Kasumi-1 (cell line): ENCODE measurements at regions not wholly inside any gene's neighbourhood (a gene's known extent, or its start where the extent isn't known, plus 50 kb on each side); places are given as distances from the start of the nearest gene placed in this dataset.

Source experiments
- DNase-seq, 2 experiments: peaks; one replicate each; lab custom pipeline; 2025; lab: John Stamatoyannopoulos, UW

DNA sequence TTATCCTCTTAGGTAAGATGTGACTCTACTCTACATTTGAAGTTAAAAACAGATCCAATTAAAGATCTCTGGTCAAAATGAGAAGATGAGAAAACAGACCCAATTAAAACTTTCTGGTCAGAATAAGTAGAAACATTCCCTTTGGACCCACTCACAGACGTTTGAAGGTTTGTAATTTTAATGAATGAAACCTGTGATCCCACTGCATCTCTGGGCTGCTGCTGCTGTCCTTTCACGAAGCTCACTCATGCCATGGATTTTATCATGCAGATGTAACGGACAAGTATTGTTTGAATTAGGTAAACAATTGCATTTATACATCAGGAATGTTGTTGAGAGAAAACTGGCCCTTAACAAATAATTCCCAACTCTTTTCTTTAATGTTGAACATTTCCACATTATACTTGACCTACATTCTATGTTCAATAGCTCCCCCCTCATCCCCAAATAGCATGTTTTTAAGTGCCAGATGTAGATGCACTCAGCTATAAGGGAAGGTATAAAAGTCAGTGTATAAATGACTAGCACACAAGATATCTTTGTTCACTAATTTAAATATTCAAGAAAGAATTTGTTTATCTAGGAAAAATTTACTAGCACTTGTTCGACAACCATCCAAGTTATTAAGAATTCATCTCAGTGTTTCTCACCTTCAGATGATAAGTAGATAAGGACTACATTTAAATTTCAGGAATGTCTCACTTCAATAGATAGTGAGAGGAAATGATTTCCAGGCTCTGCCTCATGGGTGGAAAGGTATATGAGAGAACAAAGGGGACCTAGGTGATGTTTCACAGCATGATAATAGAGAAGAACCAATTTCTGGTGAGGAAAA is 202.3 kb upstream of the LMNTD1 start:
- no peak for DNase-seq

DNA sequence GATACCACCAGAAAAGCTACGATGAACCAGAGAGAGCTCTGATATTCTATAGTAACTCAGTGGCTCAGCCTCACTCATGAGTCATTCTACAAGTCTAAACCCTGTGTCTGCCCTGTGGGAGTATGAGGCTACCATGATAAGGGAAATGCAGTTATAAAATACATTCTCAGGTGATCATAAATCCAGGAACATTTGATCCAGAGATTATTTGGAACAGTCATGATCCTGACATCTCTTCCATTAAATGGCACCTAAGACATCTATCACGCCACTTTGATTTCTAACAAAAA is 202.6 kb upstream of the RASSF8 start:
- no peak for DNase-seq

- DNase-seq: no peak
Observed at GRCh38 chr12:25757037-25757665, 201.3 kb upstream of the RASSF8 start.

DNA sequence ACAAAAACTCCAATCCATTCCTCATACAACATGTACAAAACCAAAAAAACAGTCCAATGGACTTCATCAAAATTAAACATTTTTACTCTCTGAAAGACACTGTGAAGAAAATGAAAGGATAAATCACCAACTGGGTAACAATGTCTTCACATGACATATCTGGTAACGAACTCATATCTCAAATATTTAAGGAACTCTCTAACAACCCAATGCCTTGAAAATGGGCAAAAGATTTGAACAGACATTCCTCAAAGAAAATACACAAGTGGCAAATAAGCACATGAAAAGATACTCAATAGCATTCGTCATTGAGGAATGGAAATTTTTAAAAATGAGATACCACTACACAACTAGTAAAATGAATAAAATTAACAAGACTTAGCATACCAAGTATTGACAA is 198.7 kb upstream of the RASSF8 start:
- no peak for DNase-seq

GRCh38 chr12:25761356-25761755 is 197.1 kb upstream of the RASSF8 start:
- no peak for DNase-seq

DNA sequence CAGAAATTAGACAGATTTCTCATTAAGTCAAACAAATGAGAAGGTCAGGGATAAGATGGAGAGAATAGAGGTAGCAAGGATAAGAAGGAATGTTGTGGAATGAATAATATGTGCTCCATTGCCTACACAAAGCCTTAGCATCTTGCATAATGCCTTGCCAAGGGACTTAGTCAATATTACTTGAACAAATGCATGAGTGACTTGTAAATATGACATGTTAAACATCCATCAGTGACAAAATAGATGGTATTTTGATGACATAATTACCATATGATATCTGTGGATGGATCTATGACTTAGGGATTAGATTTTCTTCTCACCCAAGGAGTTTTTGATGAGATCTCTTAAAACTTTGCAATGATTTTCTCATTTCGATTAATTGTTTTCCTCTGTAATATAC is 194.1 kb upstream of the RASSF8 start:
- no peak for DNase-seq

- DNase-seq: no peak
Observed at GRCh38 chr12:25764892-25765291, 193.6 kb upstream of the RASSF8 start.

- no peak for DNase-seq
Observed at GRCh38 chr12:25767606-25768005, 190.9 kb upstream of the RASSF8 start.

DNA sequence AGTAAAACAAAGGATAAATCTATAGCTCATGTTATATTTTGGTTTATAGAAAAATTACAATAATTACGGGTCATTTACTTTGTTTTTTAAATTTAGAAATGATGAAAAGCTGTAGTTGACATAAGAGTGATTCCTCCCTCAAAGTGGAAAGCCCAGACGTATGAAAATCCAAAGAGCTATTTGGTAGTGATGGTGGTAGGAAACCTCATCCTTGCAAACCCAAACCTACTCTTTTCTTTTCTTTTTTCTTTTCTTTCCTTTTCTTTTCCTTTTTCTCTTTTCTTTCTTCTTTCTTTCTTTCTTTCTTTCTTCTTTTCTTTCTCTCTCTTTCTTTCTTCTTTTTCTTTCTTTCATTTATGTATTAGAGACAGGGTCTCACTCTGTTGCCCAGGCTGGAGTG is 190.3 kb upstream of the RASSF8 start:
- no peak for DNase-seq

DNA sequence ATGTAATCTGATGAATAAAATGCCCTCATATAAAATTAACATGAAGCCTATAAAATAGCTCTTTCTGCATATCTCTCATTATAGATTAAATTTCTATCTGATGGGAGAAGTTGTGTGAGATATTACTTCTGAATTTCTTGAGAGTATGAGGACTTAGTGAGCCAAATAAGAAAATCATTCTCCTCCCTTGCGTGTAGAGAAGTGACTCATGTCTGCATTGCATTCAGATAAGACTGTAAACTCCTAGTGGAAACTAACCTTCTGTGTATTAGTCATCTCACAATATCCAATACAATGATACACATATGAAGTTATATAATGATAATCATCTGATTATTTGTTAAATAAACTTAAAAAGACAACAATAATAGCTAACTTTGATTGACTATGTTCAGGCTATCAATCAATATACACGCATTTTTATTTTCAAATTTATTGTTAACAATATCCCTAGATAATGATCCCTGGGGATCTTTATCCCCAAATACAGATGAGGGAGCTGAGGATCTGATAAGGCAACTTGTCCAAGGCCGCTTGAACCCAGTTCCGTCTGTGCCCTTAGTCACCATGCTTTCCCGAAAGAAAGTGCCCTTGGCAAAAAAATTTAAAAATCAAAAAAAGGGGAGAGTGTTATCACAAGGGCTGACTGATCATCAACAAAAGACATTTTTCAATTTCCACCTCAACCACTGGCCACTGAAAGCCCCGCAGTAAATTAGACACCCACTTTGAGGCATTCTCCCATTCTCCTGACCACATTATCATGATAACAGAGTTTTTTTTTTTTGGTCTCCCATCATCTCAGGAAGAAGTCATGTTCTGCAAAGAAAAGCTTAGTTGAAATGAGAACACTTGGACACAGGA is 189.2 kb upstream of the RASSF8 start:
- DNase-seq: peak in 1 of 2 experiments; percentile 10

GRCh38 chr12:25771041-25771440 is 187.4 kb upstream of the RASSF8 start:
- peak; percentile 94 for DNase-seq

GRCh38 chr12:25771476-25771875 is 187.0 kb upstream of the RASSF8 start:
- no peak for DNase-seq

DNA sequence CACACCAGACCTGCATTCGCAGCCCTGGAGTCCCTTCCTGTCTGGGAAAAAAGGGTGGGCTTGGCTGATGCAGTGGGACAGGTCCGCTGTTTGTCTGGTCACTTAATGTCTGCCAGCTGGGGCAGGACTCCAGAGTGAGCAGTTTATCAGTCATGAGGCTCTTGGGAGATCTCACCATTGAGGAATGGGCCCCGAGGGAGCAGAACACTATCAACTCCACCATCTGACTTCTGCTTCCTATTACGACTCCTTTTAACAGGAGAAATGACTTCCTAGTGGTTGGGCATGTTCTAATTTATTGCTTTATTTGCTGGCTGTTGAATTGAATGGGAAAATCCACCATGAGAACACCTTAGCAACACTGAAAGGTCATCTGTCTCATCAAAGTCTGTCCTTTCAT is 182.5 kb upstream of the RASSF8 start:
- DNase-seq: peak; percentile 53 to 58

DNA sequence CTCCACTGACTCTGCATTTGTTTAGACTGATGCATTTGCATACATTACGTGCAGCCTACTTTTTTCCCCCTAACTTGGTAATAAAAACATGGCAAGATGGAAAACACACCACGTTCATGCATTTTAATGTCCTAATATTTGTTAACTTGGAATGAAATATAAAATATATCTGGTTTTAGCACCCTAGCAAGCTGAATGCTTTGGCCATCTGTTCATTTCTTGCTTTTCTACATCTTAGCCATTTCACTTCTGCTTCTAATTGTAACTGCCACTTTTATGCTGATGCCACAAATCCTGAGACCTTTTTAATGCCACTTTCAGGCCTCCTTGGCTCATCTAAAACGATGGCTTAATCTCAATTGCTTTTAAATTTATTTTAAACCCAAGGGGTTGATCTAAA is 177.7 kb upstream of the RASSF8 start:
- DNase-seq: no peak

- no peak for DNase-seq
Observed at GRCh38 chr12:25781232-25781631, 177.2 kb upstream of the RASSF8 start.

DNA sequence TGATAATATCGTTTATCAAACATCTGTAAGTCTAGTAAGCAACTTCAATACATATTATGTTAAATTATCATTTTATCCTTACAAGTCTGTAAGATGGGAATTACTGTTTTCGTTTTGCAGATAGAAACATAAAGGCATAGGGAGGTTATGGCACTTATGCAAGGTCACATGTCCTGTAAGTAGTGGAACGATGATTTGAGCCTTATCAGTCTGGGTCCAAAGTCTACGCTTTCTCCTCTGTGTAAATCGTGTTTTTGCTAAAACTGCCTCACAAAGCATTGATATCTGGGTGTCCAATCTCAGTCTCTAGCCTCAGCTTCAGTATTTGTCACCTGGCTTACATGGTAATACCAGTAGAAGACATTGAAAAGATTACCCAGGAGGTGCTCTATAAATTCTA is 174.9 kb upstream of the RASSF8 start:
- no peak for DNase-seq

DNA sequence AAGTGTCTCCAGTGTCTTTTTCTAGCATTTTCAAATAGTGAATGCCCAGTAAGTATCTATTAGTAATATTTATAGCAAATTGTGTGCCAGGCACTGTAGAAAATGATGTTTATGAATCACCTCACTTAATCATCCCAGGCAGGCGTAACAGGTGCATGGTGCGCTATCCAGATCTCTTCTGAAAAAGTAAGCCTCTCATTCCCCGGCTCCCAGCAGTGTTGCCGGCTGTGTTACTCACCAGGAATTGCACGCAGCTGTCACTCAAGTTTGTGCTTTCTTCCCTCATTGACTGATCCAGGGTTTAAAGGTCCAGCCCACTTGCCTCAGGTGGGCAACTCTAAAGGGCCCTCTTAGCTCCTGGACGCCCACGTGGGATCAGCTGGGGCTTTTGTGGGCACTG is 173.8 kb upstream of the RASSF8 start:
- DNase-seq: no peak

DNA sequence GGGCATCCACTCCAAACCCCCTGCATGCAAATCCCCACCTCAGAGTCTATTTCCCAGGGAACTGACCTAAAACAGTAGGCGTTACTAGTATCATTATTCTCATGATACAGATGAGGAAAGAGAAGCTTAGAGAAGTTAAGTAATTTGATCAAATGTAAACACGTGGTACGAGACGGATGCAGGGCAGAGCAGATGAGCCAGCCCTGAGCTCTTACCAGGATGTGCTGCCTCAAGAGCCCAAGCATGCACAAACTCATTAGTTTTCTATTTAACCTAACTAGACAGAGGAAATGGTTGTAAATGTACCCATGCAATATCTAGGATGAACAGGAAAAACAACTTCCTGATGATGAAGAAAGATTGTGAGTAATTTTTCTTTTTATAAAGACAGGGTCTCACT is 173.3 kb upstream of the RASSF8 start:
- peak; percentile 20 to 26 for DNase-seq

DNA sequence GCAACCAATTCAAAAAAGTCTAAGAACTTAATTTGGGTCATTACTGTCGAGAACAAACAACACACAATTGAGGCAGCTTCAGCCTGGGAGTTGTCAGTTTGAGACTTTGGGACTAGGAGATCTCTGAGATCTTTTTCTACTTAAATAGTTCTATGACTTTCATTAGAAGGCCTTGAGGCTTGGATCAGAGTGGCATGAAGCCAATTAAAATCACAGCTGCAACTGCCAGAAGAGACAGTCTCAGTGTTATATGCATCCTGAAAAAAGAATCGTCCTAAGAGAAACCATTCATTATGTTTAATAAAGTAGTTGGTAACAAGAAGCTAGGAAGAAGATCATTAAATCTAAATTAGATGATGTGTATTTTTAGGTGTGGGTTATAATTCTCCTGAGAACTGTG is 170.8 kb upstream of the RASSF8 start:
- no peak for DNase-seq

GRCh38 chr12:25788707-25789442 is 169.6 kb upstream of the RASSF8 start:
- DNase-seq: no peak

GRCh38 chr12:25789541-25789944 is 168.9 kb upstream of the RASSF8 start:
- DNase-seq: no peak

DNA sequence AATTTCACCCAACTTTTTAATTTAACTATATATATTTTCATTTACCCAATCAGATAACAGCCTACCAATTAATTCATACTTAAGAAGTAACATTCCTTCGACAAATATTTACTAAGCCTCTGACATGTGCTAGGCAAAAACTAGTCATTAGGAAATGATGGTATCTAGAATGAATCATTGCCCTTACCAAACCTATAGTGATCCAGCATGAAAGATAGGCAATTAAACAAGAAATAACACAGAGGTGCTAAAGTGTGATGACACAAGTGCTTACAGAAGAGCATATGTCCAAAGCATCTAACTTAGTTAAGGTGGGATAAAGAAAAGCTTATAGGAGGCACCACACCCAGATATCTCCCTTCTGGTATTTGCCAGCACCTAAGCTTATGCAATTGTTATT is 166.5 kb upstream of the RASSF8 start:
- DNase-seq: no peak
